ENCODE measurements at regions not wholly inside any gene's neighbourhood (a gene's known extent, or its start where the extent isn't known, plus 50 kb on each side); places are given as distances from the start of the nearest gene placed in this dataset.

GRCh38 chr6:14754751-14755513, 490.9 kb upstream of the JARID2 start:
- Histone ChIP-seq H3K79me1 (ENCODE audit: insufficient read depth, low read depth, low read length, poor library complexity, severe bottlenecking) (no peaks in the 10 kb centered on the region), H3T11ph (ENCODE audit: low read length) (no peak overlapping the region), H3K4me1 (ENCODE audit: insufficient read depth, low read length) (no peaks in the 10 kb centered on the region; the same call in 1 of the 2 replicates), H3K4ac (ENCODE audit: low read depth, low read length) (no peak overlapping the region), H3K79me2 (ENCODE audit: insufficient read depth, low read length) (no peaks in the 10 kb centered on the region), H3K23me2 (ENCODE audit: insufficient read length, low read depth, low read length, poor library complexity, severe bottlenecking) (no peaks in the 10 kb centered on the region), H4K91ac (ENCODE audit: insufficient read length, low read depth, low read length) (no peak overlapping the region), H3K27ac (ENCODE audit: insufficient read length, low read depth, low read length) (no peak overlapping the region), H3K14ac (ENCODE audit: insufficient read depth, low read length) (no peak overlapping the region), H3K56ac (ENCODE audit: insufficient read length, low read depth, low read length) (no peak overlapping the region), H2AK5ac (ENCODE audit: insufficient read length, low read length) (no peak overlapping the region), H3K18ac (ENCODE audit: insufficient read length, low read depth, low read length) (no peak overlapping the region), H2BK20ac (ENCODE audit: low read depth, low read length, poor library complexity, severe bottlenecking) (no peak overlapping the region), H3K4me2 (ENCODE audit: insufficient read depth, insufficient read length, low read length) (no peak overlapping the region), H4K5ac (ENCODE audit: insufficient read length, low read depth, low read length) (no peak overlapping the region), H3K9ac (ENCODE audit: extremely low read depth, insufficient read length, low read length) (no peak overlapping the region), H4K8ac (replicated peaks; ENCODE audit: insufficient read length, low read depth, low read length) (no peak overlapping the region), H2BK120ac (ENCODE audit: low read depth, low read length, poor library complexity, severe bottlenecking) (peak overlapping the region; percentile 15), H2BK12ac (ENCODE audit: insufficient read length, low read depth, low read length) (no peak overlapping the region), H3K27me3 (ENCODE audit: insufficient read depth, low read length) (no peaks in the 10 kb centered on the region), H3K23ac (ENCODE audit: insufficient read length, low read depth, low read length) (no peak overlapping the region), H2BK15ac (ENCODE audit: low read depth, low read length) (no peak overlapping the region), H2BK5ac (ENCODE audit: insufficient read length, low read length) (no peak overlapping the region), H3K9me3 (ENCODE audit: control insufficient read depth, low read depth, low read length) (no peaks in the 10 kb centered on the region), H4K20me1 (ENCODE audit: control insufficient read depth, insufficient read depth, insufficient read length) (no peaks in the 10 kb centered on the region), H2AFZ (ENCODE audit: low read length) (no peak overlapping the region)
- no peak overlapping the region for H3K27ac Mint-ChIP-seq
- H3K36me3 Mint-ChIP-seq (ENCODE audit: insufficient read depth in 1 of 3, low read depth in 3 of 3), result peaks cover 0 to 3% (median 0%) of the 10 kb centered on the region in 3 experiments; a peak in 3 of 7 replicates
- H3K9me3 Mint-ChIP-seq, result peaks cover 0 to 2% of the 10 kb centered on the region in 2 experiments; a peak in 1 of 5 replicates
- TF ChIP-seq CTCF (conservative IDR thresholded peaks at IDR 0.05), result no peak
- H3K27me3 Mint-ChIP-seq (ENCODE audit: low read depth), result no peaks in the 10 kb centered on the region
- peaks cover 11 to 18% of the 10 kb centered on the region in 2 experiments for H3K4me1 Mint-ChIP-seq
- DNase-seq, result no peak
- no peak overlapping the region; a peak in 1 of 5 replicates for H3K4me3 Mint-ChIP-seq
- no CpG with 5 or more reads among the region's 22 CpGs for WGBS (ENCODE audit: extremely low coverage, insufficient read length, low lambda C conversion rate)
